CD1c-positive myeloid dendritic cell (primary cell): ENCODE measurements at regions not wholly inside any gene's neighbourhood (a gene's known extent, or its start where the extent isn't known, plus 50 kb on each side); places are given as distances from the start of the nearest gene placed in this dataset.

Experiments used
- DNase-seq: peaks from one replicate; pipeline ENCODE4 v3.0.0-alpha.2; 2016; ENCODE audit errors: extremely low spot score

DNA sequence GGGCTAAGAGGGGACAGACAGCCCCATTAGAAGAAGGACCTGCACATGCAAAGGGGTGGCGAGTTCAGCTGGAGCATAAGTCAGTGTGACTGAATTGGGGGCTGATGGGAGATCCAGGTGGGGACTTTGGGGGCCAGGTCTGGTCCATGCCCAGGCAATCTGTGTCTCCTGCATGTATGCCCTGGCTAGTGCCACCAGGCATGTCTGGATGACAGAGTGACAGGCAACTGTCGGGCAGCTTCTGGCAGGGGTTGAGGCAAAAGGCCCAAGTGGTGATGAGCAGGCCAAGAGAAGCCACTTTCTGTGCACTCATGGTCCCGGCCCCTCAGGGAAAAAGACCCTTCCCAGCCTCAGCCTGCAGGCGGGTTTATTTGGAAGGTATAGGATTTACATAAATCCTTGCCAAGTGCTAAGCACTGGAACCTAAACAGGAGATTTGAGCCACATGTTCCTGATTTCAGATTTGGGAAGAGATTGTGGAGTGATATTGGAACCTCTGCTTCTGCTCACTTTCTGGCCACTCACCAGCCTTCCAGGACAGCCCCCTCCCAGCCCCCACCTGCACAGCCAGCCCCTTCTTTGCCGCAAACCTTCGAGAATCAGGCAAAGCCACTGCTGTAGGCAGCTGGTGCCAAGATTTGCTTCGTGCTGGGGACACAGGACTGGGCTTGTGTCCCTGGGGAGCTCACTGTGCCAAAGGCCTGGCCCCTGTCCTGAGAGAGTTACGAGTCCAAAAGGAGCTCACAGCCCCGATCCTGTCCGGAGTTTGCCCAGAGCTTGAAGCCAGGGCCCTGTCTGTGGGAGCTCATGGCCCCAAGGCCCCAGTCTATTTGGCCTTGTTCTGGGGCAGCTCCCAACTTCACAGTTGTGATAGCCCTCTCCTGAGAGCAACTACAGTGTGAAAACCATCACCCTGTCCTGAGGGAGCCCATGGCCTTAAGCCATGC lies 232.5 kb upstream of the RTL1 start:
- DNase-seq = no peak

DNA sequence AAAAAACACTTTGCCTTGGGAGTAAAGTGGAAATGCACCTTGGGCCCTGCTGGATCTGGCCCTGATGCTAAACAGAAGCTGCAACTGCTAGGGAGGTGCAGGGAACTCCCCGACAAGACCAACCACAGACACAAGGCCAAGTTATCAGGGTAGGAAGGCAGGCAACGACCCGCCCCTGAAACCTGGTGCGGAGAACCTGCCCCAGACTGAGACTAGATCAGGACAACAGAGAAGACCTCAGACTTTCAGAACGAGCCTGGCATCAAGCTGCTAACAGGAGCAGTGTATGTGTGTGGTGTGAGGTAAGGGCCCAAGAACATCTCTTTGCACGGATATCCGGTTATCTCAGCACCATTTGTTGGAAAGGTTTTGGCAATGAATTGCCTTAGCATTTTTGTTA lies 233.7 kb upstream of the RTL1 start:
- no peak for DNase-seq

DNA sequence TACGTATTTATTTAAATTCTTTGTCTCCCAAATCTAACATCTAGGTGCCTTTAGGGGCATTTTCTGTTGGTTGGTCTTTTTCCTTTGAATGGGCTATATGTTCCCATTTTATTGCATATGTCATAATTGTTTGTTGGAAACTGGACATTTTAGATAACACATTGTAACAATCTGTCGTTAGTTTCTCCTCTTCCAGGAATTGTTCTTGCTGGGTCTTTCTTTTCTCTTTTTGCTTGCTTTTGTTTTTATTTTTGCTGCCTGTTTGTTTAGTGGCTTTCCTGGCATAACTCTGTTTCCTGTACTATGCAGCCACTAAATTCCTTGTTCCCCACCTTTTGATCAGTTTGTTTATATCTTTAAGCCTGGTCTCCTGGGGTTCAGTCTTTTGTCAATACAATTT lies 244.3 kb upstream of the RTL1 start:
- DNase-seq = no peak

DNA sequence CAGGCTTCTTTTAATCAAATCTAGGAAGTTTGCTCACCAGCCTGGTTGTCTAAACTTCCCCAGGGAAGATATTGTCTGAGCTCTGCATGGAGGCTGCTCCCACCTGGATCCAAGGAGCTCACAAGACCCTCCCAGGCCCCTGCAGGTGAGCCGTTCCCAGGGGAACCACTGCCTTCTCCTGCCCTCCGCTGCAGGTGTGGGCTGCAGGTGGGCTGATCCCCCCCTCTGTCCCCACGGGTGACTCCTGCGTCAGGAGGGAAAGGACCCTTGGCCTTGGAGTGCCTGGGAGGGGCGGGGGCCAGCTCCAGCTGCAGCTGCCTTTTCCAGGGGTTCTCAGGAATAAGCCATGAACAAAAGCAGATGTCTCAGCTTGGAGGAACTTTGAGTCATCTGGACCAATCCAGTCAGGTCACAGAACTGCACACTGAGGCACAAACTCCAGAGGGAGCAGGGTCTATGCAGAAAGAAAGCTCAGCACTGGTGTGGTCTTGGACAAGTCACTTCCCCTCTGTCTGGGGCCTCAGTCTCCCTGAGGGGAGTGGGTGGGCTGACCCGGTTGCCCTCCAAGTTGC lies 246.6 kb upstream of the RTL1 start:
- DNase-seq = no peak

DNA sequence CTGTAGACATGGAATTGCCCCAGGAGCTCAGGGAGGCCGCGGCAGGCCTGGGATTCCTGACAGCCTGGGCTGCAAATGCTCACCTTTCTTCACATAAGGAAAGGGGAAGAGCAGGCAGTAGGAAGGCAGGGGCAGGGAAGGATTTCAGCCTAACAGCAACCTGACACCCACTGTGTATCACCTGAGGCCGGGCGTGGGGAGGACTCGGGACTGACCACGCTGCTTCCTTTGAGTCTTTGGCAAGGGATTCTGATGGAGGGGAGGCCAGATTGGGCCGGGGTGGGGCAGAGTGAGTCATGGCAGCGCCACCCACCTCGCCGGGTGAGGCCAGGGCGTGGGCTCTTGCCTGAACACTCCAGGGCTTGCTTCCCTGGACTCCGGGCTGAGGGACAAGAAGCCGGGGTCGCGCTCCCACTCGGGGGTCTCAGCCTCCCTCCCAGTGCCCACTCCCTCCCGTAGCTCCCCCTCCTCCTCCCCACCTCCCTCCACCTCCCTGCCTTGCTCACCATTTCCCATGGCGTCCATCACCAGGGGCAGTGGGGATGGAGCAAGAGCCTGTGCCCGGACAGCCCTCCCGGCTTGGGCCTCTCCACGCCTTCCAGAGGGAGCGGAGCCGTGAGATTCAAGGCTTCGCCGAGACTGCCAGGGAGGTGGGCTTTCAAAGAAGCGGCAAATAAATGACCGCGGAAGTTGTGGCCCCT lies 247.9 kb upstream of the RTL1 start:
- DNase-seq = no peak

DNA sequence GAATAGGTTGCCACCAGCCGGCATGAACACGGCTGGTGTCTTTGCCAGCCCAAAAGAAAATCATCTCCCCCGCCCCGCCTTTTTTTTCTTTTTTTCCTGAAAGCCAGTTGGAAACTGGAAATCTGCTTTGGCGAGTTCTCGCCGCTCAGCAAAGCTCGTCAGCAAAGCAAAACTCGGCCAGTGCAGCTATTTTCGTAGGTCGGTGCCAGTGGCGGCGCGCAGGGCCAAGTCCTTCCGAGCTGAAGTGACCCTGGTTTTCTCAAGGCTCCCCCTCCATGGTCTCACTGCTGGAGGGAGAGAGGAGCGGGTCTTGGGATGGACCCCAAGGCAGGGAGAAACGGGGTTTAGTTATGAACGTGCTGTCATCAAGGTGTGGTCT lies 248.4 kb upstream of the RTL1 start:
- no peak for DNase-seq

DNA sequence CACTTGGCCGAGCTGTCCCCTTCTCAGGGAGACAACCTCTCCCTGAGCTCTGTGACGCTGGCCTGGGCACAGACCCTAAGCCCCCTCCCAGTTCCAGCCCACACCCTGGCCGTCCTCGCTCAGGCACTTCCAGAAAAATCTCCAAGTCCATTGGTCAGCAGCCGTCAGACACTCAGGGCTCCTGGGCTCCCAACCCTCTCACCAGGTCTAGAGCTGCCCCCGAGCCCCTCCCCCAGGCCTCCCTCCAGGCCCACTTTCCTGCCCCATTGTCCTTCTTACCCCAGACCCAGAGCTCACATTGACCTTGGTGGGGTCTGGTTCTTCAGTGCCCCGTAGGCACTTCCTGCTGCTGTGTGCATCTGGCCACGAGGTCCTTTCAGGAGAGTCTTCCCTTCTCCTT lies 249.3 kb upstream of the RTL1 start:
- DNase-seq = no peak

DNA sequence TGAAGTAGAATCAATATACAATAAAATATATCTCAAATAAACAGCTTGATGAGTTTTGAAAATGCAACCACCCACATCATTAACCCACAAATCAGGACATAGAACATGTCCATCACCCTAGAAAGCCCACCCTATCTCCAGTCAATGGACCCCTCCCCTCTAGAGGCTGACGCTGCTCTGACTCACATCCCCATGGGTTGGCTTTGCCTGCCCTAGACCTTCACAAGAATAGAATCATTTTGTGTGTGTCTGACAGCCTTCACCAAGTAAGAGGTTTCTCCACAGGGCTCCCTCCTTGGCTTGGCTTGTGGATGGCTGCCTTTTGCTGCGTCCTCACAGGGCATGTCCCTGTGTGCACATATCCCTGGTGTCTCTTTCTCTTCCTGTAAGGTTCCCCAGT lies 250.2 kb upstream of the RTL1 start:
- no peak for DNase-seq

DNA sequence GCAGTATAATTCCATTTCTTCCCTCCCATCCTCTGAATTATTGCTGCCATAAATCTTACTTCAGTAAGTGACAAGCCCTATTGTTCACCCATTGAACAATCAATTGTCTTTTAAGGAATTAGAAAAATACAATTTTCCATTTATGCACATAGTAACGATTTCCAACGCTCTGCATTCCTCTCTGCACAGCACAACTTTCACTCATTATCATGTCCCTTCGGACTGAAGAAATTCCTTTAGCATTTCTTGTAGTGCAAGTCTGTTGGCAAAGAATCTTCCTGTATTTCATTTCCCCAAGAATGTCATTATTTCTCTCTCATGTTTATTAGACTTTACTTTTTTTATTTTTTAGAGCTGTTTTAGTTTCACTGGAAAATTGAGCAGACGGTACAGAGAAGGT lies 252.1 kb upstream of the RTL1 start:
- DNase-seq = no peak

DNA sequence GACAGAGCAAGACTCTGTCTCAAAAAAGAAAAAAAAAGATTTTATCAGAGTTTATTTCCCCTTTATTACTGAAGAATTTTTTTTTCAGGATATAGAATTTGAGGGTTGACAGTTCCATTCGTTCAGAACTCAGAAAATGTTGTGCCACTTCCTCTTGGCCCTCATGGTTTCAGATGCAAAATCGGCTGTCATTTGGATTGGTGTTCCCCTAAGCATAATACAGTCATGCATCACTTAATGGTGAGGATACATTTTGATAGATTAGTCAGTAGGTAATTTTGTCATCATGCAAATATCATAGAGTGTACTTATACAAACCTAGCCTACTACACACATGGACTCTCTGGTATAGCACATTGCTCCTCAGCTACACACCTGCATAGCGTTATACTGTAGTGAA lies 263.9 kb upstream of the RTL1 start:
- DNase-seq = no peak

DNA sequence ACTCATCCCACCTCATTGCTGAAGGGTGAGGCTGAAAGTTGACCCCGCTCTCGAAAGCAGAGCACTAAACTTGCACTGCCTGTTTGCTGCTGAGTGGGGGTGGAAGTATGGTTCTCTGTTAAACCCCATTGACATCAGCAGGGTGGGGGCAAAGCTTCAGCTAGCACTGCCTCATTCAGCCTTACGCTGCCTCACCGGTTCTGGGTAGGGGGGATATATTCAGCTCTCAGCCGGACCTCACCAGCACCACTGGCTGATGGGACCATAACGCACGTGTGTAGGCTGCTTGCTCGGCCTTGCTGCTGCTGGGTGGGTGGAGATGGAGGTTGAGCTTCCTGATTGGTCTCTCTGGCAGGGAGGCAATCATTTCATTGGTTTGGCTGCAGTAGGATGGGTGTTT lies 265.7 kb upstream of the RTL1 start:
- DNase-seq = no peak

DNA sequence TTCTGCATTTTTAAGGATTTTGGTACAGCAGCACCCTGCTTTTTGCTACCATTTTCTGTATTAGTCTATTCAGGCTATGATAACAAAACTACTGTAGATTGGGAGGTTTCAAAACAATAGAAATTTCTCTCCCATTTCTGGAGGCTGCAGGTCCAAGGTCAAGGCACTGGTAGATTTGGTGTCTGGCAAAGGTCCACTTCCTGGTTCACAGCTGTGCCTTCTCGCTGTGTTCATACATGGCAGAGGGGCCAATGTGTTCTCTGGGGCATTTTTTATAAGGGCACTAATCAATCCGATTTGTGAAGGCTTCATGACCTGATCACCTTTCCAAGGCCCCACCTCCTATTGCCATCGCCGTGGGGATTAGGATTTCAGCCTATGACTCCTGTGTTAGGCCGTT lies 268.1 kb upstream of the RTL1 start:
- DNase-seq = no peak

DNA sequence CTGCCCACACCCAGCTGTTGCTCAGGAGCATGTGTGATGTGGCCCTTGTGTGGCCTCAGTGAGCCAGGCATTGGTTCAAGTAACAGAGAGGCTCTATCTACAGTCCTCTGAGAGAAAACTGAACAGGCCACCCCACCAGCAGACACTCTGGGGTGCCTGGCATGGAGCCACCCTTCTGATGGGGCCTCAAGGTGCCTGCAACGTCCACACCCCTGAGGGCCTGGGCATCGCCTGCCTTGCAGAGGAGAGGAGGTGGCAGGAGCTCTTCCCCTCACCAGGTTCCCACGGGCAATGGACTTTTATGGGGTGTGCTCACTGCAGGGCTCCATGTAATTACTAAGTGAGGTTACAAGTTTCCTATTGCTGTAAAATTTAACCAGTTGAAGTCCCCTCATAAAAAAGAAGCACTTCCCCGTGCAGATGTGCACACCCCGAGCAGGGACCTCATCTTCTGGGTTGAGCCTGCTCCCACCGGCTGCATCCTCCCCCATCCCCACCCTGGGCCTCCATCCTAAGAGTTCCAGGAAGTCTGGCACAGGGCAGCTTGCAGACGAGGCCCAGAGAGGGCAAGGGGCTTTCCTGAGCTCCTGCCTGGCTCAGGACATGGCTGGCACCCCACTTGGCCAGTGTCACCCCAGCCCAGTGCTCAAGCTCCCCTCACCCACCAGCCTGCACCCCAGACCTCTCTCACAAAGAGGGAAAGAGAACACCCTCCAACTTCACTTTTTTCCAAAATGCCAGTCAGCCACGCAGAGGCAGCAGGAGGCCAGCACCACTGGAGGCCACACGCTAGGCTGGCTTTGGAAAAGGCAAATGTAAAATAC lies 270.4 kb upstream of the RTL1 start:
- no peak for DNase-seq

DNA sequence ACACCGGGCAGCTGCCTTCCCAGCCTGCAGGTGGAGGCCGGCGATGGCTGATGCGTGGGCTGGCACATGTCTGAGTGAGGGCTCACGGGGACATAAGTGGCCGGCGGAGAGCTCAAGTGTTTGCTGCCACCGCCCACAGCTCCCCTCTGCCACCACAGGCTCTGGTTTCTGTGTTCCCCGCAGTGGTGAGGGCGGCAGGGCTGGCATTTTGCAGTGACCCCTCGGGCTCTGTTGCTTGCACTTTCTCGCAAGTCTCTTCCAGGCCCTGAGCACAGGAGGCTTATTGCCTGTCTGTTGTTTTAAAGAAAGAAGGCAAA lies 271.0 kb upstream of the RTL1 start:
- DNase-seq = no peak

DNA sequence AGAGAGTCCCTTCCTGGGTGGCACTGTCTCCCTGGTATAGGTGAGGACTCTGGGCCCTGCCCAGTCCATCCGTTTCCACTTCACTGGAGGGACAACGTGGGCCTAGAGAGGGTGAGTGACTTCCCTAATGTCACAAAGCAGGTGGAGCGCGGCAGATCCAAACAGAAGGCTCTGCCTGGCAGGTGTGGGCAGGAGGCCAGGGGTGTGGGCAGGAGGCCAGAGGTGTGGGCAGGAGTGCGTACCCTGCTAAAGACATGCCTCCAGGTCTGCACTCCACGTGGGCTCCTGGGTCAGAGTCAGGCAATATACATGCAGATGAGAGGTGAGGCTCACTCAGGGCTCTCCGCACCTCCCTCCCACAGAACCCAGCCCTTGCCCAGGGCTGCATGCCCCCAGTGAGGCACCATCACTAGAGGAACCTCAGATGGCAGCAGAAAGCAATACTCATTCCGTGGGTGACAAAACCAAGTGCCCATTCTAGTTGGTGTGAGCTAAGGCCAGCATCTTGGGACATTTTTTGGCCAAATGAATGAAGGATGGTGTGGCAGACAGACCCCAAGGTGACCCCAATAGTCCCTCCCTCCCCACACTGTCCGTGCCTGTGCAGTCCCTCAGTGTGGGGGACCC lies 271.6 kb upstream of the RTL1 start:
- DNase-seq = no peak

DNA sequence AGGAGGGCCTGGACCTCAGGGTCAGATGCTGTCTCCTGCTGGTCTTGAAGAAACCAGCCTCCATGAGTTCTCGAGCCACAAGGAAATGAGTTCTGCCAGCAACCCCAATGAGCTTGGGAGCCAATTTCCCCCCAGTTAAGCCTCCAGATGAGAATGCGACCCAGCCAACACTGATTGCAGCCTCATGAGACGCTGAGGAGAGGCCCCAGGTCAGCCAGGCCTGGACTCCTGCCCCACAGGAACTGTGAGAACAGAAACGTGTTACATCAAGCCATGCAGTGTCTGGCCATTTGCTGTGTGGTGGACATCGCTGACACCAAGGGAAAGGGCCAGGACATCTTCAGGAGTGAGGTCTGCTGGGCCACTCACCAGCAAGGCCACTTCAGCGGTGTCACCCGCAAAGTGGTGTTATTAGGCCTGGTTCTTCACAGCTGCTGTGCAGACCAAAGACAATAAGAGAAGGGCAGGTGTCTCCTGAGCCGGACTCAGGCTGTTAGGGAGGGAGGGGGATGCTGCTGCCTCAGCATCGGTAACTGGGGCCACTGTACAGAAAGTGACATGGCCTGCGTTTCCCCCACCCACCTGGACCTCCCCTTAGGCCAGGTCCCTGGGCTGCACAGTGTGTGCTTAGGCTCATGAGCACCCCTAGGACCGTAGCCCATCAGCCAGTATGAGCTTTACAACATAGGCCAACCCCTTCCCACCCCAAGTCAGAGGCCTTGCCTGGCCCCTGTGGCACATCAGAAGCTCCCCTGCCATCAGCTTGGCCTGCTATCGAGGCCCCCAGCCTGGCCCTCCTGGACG lies 272.4 kb upstream of the RTL1 start:
- no peak for DNase-seq

DNA sequence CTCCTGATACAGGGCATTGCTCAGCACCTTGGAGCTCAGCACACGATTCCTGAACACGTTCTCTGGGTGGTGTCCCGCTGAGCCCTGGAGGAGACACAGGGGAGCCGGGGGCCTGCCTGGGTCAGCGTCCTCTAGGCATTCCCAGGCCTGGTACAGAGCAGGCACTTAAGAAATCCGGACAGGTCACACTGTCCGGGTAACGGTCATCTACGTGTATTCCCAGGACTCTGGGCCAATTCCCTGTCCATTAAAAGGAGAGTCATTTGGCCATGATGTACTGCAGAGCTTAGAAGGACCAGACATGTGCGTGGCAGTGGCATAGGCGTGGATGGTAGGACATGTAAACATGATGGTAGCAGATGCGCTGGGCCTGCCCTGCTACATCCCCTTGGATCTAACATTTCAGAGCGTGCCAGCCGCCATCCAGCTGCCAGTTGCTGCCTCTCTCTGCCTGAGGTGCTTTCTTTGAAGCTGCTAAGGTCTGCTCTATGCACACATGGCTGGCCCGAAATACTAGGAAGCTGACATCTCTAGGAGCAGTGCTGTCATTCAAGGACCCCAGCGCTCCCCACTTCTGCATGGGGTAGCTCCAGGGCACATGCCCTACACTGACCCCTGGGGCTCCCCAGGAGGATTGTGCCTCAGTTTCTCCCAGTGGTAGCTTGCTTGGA lies 273.1 kb upstream of the RTL1 start:
- no peak for DNase-seq

DNA sequence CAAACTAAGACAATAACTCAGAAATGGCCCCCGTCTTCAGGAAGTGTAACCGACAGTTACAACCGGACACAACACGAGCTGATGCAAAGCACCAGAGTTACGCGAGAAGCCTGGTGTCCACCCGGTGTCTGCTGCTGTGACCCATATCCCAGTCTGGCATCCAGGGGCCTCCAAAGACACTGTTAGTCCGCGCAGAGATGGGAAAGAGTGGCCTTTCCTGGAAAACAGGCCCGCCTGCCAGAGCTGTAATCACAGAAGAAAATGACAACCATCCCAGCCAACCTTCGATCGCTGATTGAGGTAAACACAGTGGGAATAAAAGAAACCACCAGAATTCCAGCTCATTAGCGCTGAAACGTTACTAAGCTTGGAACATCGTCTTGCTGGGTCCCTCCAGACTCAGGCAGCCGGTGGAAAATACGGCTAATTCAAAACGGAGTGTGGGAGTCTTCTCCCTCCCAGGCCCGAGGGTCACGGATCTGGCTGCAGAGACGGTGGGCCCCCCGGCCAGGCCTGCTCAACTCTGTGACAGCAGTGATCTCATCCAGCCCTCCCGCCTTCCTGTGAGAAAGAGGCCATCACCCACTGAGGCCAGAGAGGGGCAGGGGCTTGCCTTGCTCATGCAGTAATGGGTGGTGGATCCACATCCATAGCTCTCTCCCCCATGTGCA lies 273.9 kb upstream of the RTL1 start:
- DNase-seq = no peak

DNA sequence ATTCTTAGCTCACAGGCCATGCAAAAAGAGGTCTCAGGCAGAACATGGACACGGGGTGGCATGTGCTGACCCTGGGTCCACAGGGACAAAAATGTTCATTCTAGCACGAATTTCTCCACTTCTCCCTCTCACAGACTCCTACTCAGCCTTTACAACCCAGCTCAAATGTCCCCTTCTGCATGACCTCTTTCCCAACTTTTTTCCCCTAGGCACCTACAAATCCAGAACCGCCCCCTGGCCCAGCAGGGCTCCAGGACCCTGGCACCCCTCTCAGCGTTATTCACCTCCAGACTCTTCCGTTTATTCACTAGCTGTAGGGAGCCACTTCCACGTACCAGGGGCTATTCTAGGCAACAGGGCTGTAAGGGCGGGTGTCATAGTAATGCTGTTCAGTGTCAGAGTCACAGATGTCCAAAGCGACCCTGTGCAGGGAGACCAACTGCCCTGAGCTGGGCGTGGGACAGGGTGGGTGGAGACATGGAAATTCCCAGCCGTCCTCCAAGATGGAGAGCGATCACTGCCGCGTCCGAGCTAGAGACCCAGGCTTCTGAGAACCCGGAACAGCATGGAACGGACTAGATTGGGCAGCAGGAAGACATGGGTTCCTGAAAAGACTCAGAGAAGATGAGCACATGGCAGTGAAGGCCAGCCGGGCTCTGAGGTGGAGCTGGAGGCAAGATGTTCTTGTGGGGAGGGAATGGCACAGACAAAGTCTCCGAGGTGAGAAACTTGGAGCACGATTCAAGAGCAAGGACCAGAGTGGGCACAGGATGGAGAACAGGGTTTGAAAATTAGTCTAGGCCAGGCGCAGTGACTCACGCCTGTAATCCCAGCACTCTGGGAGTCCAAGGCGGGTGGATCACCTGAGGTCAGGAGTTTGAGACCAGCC lies 274.9 kb upstream of the RTL1 start:
- DNase-seq = no peak
